Urinary bladder (tissue), 3 donors: ENCODE measurements at regions not wholly inside any gene's neighbourhood (a gene's known extent, or its start where the extent isn't known, plus 50 kb on each side); places are given as distances from the start of the nearest gene placed in this dataset.

Source experiments
- DNase-seq: peaks from one replicate; pipeline ENCODE4 v3.0.0-alpha.2; 2015; ENCODE audit errors: extremely low spot score
- H3K27ac ChIP-seq: one replicate; pipeline ENCODE4 v1.5.1; 2013; ENCODE audit warnings: low read depth, mild to moderate bottlenecking, moderate library complexity
- H3K36me3 ChIP-seq: one replicate; pipeline ENCODE4 v1.6.1; 2013; ENCODE audit warnings: mild to moderate bottlenecking, moderate library complexity; ENCODE audit not compliant: insufficient read depth
- H3K4me1 ChIP-seq: one replicate; pipeline ENCODE4 v1.6.1; 2013; ENCODE audit warnings: mild to moderate bottlenecking, moderate library complexity; ENCODE audit not compliant: insufficient read depth
- H3K4me3 ChIP-seq: one replicate; pipeline ENCODE4 v1.5.1; 2013; ENCODE audit warnings: low read depth, low read length
- WGBS: extraction: QIAGEN DNeasy Blood & Tissue Kit; methylation state at CpG from one replicate; pipeline ENCODE4 v1.1.7; 2013; 5-methylcytosine and 5-hydroxymethylcytosine counted together
- donor health status: healthy with polysubstance abuse.
- donor health status: healthy.

DNA sequence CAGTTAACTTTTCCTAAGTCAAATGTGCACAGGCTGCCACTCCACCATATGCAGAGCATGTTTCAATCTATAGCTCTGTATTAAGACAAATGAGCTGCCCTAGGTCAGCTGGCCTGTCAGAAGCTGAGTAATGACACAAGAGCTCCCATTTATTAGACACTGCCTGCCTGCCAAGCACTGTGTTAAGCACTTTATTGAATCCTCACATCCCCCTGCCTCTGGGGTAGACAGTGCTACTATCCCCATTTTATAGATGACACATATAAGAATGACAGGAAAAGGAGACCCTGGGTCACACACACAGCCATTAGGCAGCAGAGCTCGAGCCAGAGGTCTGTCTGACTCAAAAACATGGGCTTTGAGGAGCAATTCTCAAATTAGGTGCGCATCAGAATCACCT lies 179.8 kb upstream of the PDE1C start:
- 59% methylated on average over 2 of the region's 2 CpGs for WGBS
- Histone ChIP-seq H3K36me3 (no peaks in the 10 kb centered on the region), H3K4me1 (no peaks in the 10 kb centered on the region), H3K4me3 (no peak overlapping the region), H3K27ac (no peak overlapping the region)
- no peak for DNase-seq

DNA sequence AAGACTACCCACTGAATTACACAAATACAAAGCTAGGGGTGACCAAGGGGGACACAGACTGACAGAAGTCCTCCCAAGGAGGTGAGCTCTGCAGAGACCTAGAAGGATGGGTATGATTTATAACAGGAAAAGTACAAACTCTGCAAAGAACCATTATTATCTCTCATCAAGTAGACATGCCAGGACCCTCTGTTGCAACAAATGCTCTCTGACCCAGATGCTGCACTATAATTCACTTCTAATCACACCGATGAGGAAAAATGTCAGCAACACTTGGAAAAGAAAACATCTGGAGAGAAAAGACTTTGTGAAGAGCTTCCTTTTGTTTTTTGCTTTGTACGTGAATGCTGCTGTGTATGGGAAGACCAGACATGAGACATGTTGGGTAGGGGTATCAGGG lies 178.3 kb upstream of the PDE1C start:
- no peak for DNase-seq
- WGBS: 23% methylated on average over 2 of the region's 2 CpGs
- no peaks in the 10 kb centered on the region for H3K36me3 ChIP-seq
- H3K4me1 ChIP-seq: no peaks in the 10 kb centered on the region
- no peak overlapping the region for H3K27ac ChIP-seq
- no peak overlapping the region for H3K4me3 ChIP-seq

DNA sequence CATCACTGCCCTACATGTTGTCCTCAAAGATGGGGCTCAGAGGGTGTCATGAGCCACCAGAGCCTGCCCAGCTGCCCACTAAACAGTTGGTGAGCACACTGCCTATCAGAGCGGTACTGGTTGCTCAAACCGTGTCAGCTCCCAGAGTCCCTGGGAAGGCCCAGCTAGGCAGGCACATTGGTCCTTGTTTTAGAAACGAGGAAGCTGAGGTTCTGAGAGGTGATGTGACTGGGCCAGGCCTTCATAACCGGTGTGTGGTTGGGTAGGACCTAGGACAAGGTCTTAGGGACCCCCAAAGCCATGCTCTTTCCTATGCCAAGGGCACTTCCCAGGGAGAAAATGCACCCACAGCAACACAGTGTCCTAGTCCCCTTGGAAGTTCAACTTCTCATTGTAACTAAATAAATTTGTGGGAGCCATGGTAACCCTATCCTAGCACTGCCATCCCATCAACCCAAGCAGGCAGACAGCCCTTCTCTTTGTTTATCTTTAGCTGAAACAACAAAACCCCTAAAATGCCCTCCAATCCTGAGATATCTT lies 174.7 kb upstream of the PDE1C start:
- no peaks in the 10 kb centered on the region for H3K4me1 ChIP-seq
- H3K27ac ChIP-seq: no peak overlapping the region
- no peak overlapping the region for H3K4me3 ChIP-seq
- DNase-seq: no peak
- 74% methylated on average over 4 of the region's 4 CpGs for WGBS
- H3K36me3 ChIP-seq: no peaks in the 10 kb centered on the region

DNA sequence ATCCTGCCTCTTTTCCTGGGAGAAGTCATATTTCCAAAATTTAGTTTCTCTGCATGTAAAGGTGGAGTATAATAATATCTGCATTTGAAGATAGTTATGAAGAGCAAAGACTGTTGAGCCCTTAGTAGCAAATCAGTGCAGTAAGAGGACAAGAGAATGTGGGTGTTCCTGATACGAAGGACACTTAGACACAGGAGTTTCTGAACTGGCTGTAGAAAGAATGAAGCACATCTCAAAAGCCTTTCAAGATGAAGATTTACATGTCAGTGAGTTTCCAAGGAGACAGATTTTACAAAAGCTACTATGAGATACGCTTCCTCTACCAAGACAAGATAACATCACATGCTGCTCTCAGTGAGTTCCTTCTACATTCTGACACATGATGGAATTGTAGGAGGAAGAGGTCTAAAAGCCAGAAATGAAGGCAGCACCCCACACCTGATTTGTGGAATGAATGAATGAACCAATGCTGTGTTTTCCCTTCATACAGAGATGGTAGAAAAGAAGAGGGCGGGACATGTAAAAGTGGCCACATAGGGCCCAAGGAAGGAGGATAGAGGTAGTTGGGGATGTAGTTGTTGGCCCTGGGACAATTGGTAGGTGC lies 173.6 kb upstream of the PDE1C start:
- H3K36me3 ChIP-seq: no peaks in the 10 kb centered on the region
- WGBS: 85% methylated on average over 3 of the region's 3 CpGs
- no peak overlapping the region for H3K27ac ChIP-seq
- no peak for DNase-seq
- no peaks in the 10 kb centered on the region for H3K4me1 ChIP-seq
- H3K4me3 ChIP-seq: no peak overlapping the region

DNA sequence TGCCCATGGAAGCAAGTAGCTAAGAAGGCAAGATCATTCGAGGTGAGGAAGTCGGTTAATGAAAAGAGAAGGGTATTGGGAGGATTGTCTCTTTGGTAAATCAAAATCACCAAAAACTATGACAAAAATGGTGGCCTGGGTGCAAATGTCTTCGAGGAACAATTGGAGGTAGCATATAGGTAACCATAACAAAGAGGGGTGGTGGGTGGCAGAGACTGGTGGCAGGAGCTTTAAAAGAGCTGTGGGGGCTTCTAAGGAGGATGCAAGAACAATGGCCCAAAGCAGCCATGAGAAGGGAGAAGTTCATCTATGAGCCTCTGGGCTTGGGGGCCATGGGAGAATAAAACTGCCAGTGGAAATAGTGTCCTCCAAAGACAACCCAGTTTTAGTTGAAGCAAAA lies 172.2 kb upstream of the PDE1C start:
- Histone ChIP-seq H3K4me3 (no peak overlapping the region), H3K36me3 (no peaks in the 10 kb centered on the region), H3K27ac (no peak overlapping the region), H3K4me1 (no peaks in the 10 kb centered on the region)
- no peak for DNase-seq
- WGBS: 53% methylated on average over 3 of the region's 3 CpGs

DNA sequence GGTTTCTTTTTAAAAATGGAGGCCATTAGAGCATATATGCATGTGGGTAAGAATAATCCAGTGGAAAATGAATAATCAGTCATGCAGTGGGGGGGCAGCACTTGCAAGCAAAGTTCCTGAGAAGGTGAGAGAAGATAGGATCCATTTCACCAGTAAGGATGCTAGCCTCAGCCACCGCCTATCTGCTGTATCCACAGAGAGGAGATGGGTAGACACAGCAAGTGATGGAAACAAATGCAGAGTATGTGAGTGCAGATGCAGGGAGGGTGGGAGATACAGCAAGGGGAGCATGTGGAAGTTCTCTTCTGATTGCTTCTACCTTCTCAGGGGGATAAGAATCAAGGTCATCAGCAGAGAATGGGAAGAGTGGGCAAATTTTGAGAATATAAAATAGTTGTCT lies 171.4 kb upstream of the PDE1C start:
- Histone ChIP-seq H3K27ac (no peak overlapping the region), H3K4me3 (no peak overlapping the region), H3K36me3 (no peaks in the 10 kb centered on the region), H3K4me1 (no peaks in the 10 kb centered on the region)
- DNase-seq: no peak
- 92% methylated on average over 1 of the region's 1 CpG for WGBS

DNA sequence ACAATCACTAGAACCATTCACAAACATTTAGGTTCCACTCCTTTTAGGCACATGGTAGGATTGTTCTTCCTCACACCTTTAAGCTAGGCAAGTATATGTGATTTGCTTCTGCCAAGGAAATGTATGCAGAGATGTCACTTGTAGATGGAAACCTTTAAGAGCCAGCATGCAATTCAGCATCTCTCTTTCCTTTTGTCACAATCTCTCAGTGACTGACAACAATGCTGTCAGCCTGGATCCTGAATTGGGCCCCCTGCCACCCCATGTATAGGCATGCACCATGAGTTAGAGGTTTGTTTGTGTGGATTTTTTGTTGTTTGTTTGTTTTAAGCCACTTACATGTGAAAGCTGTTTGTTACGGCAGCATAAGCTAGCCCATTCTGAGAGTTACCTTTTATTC lies 169.6 kb upstream of the PDE1C start:
- no peaks in the 10 kb centered on the region for H3K36me3 ChIP-seq
- H3K4me3 ChIP-seq: no peak overlapping the region
- H3K27ac ChIP-seq: no peak overlapping the region
- DNase-seq: no peak
- no peaks in the 10 kb centered on the region for H3K4me1 ChIP-seq
- WGBS: 79% methylated on average over 1 of the region's 1 CpG

DNA sequence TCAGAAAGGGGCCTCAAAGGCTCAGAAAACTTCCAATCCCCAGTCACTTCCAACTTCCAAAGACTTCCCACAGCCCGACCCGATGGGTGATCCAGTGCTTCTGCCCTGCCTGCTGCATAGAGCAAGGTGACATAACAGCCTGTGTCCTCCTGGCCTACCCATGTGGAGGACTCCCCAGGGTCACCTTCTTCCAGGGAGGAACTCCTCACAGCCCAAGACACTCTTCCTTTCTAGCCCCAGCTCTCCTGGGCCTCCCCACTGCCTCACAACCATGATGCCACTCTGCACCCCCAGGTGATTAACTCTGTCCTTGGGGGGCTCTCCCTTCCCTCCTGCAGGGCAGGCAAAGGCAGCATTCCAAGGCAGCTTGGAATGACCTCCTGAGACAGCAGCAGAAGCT lies 158.4 kb upstream of the PDE1C start:
- WGBS: 93% methylated on average over 2 of the region's 2 CpGs
- DNase-seq: no peak
- Histone ChIP-seq H3K4me1 (no peaks in the 10 kb centered on the region), H3K27ac (no peak overlapping the region), H3K4me3 (no peak overlapping the region), H3K36me3 (no peaks in the 10 kb centered on the region)

DNA sequence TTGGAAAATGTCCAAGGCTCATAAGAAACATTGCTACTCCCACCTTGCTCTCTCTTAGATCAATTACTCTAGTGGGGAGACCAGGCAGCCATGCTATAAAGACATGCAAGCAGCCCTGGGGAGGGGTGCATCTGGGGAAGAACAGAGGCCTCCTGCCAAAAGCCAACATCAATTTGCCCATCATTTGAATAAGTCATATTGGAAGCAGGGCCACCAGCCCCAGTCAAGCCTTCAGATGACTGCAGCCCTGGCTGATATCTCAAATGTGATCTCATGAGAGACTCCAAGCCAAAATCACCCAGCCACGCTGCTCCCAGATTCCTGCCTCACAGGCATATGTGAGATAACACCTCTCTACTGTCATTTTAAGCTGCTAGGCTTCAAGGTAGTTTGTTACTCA lies 157.5 kb upstream of the PDE1C start:
- no peak for DNase-seq

DNA sequence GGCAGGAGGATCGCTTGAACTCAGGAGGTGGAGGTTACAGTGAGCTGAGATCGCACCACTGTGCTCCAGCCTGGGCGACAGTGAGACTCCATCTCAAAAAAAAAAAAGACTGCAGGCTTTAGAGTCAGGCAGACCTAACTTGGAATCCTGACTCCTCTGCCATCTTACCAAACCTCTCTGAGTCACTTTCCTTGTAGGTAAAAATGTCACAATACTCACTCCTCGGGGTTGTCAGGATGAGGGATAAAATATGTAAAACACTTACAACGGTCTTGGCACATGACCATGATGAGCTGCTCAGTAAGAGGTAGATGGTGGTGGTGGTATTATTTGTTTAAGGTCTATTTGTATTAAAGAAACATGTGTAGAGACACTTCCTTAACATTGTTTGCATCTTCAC lies 154.1 kb upstream of the PDE1C start:
- DNase-seq: no peak
- WGBS: 82% methylated on average over 5 of the region's 5 CpGs

More for the DNA sequence above, 157.5 kb upstream of the PDE1C start:
- no peak overlapping the region for H3K27ac ChIP-seq
- H3K36me3 ChIP-seq: no peaks in the 10 kb centered on the region
- H3K4me3 ChIP-seq: no peak overlapping the region
- H3K4me1 ChIP-seq: no peaks in the 10 kb centered on the region
- 58% methylated on average over 1 of the region's 1 CpG for WGBS

DNA sequence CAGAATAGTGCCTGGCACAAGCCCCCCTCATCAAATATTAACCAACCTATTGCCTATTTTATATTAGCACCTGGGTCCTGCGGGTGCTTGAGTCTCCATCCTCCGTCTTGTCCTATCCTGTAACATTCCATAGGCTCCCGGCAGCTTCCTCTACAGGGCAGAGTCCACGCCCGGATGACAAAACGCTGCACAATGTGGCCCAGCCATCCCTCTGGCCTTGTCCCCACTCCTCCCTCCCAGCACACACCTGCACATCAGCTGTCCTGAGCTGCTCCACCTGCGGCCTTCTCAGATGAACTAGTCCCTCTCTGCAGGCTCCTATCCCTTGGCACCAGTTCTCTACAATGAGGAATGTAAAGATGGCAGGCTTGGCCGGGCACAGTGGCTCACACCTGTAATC lies 153.5 kb upstream of the PDE1C start:
- no peak for DNase-seq
- Histone ChIP-seq H3K27ac (no peak overlapping the region), H3K36me3 (no peaks in the 10 kb centered on the region), H3K4me1 (no peaks in the 10 kb centered on the region), H3K4me3 (no peak overlapping the region)
- 87% methylated on average over 8 of the region's 8 CpGs for WGBS

More for the DNA sequence above, 154.1 kb upstream of the PDE1C start:
- Histone ChIP-seq H3K36me3 (no peaks in the 10 kb centered on the region), H3K4me3 (no peak overlapping the region), H3K4me1 (no peaks in the 10 kb centered on the region), H3K27ac (no peak overlapping the region)

DNA sequence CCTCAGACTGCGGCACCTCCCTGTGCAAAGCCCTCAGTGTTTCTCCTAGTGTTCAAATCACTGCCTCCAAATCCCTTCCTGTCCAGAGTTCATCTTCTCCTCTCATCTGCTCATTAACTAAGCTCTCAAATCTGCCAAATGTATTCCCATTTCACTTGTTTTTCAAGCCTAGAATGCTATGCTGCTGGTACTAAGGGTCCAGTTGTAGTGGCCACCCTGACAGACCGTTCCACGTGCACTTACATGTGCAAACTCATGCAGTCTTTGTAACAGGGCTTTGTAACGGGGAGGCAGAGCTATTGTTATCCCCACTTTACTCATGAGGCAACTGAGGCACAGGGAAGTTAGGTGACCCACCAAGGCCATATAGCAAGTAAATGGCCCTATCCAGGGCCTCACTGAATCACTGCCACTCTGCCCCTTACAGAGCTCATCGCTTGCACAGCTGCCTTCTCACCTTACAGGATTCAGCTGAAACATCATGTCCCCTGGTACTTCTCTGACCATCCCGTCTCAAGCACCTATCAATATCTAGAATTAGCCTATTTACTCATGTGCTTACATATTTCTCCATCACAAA lies 153.0 kb upstream of the PDE1C start:
- Histone ChIP-seq H3K27ac (no peak overlapping the region), H3K36me3 (no peaks in the 10 kb centered on the region), H3K4me3 (no peak overlapping the region), H3K4me1 (no peaks in the 10 kb centered on the region)
- no peak for DNase-seq
- 86% methylated on average over 6 of the region's 6 CpGs for WGBS

DNA sequence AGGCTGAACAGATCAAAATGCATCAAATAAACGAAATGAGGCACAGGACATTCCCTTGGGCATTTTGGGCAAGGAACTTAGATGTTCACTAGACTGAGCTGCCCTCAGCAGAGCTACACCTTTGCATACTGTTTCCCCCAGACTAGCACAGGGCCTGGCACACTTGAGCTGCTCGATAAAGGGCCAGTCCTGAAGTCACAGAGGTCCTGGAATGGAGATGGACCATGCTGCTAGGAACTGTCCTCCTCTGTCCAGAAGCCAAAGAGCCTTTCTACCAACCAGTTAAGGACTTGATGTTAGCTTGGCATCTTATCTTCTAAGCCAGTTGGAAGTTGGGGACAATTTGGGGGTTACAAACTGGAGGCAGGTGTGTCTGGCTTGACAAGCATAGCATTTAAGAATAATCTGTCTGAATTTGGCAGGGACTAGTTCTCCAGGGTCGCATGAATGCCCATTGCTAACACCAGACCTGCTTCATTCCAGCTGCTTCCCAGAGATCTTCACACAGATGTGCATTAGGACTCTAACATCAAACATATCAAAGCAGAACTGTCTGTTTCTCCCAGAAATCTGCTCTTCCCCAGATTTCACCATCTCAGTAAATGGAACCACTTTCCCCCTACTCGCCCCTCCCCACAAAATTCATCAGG lies 152.2 kb upstream of the PDE1C start:
- no peak for DNase-seq
- WGBS: 65% methylated on average over 4 of the region's 4 CpGs
- no peak overlapping the region for H3K4me3 ChIP-seq

DNA sequence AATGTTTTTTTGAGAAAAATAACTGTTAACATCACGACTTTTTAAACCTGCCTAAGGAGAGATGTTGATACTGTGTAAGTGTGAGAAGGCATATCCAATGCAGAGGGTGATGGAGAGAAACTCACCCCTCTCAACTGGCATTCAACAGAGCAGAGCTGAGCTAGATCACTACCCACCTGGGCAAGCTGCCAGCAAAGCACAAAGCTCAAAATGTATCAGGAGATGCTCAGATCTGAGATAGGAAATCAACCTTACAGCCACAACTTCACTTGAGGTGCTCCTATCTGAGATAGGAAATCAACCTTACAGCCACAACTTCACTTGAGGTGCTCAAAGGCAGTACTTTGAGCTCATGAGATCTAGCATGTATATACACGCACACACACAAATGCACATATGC lies 151.5 kb upstream of the PDE1C start:
- no peak overlapping the region for H3K4me3 ChIP-seq
- H3K36me3 ChIP-seq: no peaks in the 10 kb centered on the region
- H3K27ac ChIP-seq: no peak overlapping the region
- 78% methylated on average over 2 of the region's 2 CpGs for WGBS
- H3K4me1 ChIP-seq: no peaks in the 10 kb centered on the region
- no peak for DNase-seq

More for the DNA sequence above, 152.2 kb upstream of the PDE1C start:
- Histone ChIP-seq H3K36me3 (no peaks in the 10 kb centered on the region), H3K27ac (no peak overlapping the region), H3K4me1 (no peaks in the 10 kb centered on the region)
